Left hindlimb (tissue), 1 donor: ENCODE measurements at regions not wholly inside any gene's neighbourhood (a gene's known extent, or its start where the extent isn't known, plus 50 kb on each side); places are given as distances from the start of the nearest gene placed in this dataset.

Source experiments
- DNase-seq: peaks from one replicate; pipeline ENCODE4 v3.0.0-alpha.2; 2018

DNA sequence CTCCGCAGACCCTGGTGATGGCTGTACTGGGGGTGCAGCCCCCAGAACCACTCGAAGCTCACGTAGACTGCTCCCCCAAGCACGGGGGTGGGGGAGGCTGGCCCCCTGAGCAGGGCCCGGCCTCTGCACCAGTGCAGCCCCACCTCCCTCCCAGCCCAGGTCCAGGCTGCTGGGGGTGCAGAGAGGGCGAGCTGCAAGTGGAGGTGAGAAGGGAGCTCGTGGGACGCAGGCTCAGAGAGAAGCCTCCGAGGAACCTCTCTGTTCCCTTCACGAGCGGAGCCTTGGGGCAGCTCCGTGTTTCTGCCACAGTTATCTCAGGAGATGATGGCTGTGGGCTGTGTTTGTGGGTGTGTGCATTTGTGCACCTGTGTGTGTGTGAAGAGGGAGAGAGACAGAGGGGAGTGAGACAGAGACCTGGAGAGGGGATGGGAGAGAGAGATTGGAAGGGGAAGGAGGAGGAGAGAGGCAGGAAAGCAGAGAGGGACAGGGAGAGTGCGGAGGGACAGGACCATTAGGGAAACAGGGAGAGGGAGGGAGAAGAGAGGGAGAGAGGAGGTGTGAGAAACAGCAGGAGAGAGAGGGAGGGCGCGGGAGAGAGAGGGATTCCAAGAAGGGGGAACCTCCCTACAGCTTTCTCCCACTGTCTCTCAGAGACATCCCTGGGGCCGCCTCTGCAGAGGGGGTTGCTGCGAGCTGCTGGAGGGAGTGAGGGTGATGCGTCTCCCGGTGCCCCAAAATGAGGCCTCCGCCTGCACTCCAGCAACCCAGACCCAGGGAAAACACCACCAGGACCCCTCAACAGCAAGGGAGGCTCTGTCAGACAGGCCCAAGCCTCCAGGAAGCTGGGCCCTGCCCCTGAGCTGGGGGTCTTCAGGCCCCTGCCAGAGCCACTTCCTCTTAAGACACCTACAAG is 1488.6 kb downstream of the BRD1 start:
- DNase-seq = no peak

DNA sequence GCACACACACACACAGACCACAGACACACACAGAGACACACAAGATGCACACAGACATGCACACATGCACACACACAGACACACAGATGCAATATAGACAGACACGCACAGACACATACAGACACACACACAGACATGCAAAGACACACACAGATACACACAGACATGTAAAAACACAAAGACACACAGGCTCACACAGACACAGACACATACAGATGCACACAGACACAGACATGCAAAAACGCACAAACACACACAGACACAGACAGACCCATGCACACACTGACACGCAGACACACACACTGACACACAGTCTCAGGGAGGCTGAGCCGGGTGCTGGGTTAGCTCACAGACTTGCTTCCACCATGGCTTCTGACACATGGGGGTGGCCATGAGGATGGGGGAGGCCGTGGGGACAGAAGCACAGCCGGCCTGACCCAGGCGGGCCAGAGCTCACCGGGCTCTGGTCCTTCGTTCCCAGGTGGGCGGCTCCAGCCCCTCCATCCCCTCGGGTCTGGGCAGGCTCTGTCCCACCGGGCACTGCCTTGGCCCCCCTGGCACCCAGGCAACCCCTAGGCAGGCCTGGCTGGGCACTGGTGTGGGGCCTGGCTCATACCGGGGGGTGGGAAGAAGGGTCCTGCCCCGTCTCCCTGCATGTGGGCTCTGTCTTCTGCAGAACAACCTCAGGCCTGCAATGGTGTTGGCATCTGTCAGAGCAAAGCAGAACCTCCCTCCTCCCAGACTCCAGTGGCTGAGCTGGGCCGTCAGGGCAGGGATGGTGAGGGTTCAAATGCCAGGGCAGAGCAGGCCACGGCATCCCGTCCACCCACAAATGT is 1489.5 kb downstream of the BRD1 start:
- no peak for DNase-seq

DNA sequence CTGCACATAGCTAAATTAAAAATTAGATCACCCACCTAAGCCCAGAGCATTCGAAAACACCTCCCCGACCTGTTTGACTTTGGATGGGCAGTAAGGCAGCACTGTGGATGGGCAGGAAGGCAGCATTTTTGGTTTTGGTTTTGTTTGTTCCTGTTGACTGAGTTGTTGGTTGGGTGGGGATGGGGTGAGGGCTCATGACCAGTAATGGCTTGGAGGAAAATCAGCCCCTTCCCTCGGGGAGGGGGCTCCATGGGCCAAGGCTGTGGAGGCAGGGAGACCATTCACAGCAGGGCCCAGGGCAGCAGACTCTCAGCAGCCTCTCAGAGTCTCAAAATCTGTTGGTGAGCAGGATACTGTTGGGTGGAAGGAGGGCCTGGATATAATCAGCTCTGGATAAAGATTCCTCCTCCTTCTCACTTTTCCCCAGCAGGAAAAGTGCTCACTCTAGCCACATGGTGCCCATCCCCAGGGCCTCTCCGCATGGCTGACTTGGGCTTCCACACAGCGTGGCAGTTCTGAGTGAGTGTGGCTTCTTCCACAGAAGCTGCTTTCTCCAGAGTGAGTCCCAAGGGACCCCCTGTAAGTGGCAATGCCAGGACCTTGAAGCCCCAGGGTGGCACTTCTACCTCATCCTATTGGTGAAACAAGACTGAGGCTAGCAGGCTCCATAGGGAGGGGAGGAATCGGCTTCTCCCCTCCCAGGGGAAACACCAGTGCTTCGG is 1491.2 kb downstream of the BRD1 start:
- no peak for DNase-seq

- no peak for DNase-seq
These were observed 1492.1 kb downstream of the BRD1 start for GRCh38 chr22:48335442-48336139.

- DNase-seq = no peak
These were observed 1492.7 kb downstream of the BRD1 start for GRCh38 chr22:48334971-48335370.

GRCh38 chr22:48333816-48334735 is 1493.6 kb downstream of the BRD1 start:
- DNase-seq = no peak

DNA sequence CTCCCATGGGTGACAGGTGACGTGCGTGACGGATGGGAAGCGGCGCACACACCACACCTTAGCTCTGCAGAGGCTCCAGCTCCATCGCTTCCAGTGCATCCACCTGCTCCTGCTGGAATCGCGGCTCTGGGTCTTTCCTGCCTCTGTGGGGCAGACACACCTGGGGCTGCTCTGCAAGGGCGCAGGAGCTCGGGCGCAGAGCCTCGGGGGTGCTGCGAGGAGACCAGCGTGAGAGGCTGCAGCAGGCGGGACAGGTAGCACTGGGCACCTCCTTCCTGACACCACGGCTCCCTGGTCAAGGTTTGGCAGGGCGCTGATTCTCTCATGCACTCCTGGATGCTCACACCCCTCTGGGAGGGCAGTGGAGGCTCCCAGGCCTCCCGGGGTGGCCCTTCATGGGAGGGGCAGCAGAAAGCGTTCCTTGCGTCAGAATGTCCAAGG is 1494.3 kb downstream of the BRD1 start:
- DNase-seq = no peak

GRCh38 chr22:48332438-48333322 is 1495.0 kb downstream of the BRD1 start:
- DNase-seq = no peak

GRCh38 chr22:48331691-48332220 is 1495.9 kb downstream of the BRD1 start:
- no peak for DNase-seq

DNA sequence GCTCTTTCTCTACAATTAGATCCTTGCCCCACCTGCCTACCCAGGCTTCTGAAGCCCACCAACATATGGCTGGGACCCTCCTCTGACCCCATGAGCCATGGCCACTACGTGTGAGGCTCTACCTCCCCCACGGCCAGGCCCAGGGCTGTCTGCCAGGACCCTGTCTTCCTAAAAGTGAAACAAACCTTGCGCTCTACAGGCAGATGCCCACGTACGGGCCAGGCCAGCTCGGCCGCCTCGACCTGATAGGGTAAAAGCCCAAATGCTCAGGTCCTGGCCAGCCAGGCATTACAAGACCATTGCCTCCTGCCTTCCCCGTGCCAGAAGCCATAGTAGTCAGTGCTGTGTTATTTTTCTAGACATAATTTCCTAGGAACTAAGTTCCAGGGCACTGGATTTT is 1496.4 kb downstream of the BRD1 start:
- no peak for DNase-seq

- DNase-seq = no peak
These were observed 1500.0 kb downstream of the BRD1 start for GRCh38 chr22:48327721-48328120.

GRCh38 chr22:48323746-48324145 is 1503.9 kb downstream of the BRD1 start:
- no peak for DNase-seq

GRCh38 chr22:48322907-48323306 is 1504.8 kb downstream of the BRD1 start:
- DNase-seq = no peak

DNA sequence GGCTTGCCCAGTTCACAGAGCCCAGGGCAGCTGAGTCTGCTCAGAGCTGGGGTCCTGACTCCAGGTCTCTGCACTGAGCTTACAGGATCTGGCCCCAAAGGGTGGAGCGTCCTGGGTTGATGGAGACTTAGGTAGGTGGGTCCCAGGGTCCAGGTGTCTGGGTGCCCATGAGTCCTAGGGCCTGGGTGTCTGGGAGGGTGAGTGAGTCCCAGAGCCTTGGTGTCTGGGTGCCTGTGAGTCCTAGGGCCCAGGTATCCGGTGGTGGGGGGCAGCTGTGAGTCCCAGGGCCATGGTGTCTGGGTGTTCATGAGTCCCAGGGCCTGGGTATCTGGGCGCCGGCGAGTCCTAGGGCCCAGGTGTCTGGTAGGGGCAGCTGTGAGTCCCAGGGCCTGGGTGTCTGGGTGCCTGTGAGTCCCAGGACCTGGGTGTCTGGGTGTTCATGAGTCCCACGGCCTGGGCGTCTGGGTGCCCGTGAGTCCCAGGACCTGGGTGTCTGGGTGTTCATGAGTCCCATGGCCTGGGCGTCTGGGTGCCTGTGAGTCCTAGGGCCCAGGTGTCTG is 1505.6 kb downstream of the BRD1 start:
- no peak for DNase-seq

- no peak for DNase-seq
These were observed 1506.8 kb downstream of the BRD1 start for GRCh38 chr22:48320683-48321451.

DNA sequence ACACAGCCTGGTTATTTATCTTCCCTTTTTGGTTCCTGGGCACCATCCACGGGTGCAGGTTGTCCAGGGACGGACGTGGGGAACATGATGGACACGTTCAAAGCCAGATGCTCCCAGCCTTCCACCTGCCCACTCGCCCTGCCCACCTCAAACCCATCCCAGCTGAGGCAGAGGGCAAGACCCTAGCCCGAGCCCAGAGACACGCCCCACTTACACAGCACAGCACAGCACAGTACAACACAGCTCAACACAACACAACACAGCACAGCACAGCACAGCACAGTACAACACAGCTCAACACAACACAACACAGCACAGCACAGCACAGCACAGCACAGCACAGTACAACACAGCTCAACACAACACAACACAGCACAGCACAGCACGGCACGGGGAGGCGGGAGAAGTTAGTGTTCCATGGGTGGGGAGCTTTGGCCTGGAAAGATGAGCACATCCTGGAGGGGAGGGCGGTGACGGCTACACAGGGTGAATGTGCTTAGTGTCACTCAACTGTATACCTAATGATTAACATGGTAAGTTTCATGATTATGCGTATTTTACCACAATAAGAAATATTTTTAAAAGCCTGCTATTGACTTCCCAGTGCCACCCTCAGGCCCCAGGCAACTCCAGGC is 1507.5 kb downstream of the BRD1 start:
- DNase-seq = no peak

- no peak for DNase-seq
These were observed 1508.2 kb downstream of the BRD1 start for GRCh38 chr22:48319321-48320047.
